ENCODE measurements at regions not wholly inside any gene's neighbourhood (a gene's known extent, or its start where the extent isn't known, plus 50 kb on each side); places are given as distances from the start of the nearest gene placed in this dataset.
"Not testable (repeated sequence)": the region's sequence is repeated elsewhere in the genome, so short reads cannot be mapped to it uniquely, and the experiment has no call there.

- no peak for DNase-seq
Observed at GRCh38 chr1:164337394-164337793, 221.6 kb upstream of the PBX1 start.

GRCh38 chr1:164337885-164338284 is 221.1 kb upstream of the PBX1 start:
- DNase-seq, result no peak

- no peak for DNase-seq
Observed at GRCh38 chr1:164343189-164343588, 215.8 kb upstream of the PBX1 start.

- DNase-seq, result no peak
Observed at GRCh38 chr1:164347980-164348379, 211.0 kb upstream of the PBX1 start.

- no peak for DNase-seq
Observed at GRCh38 chr1:164356511-164356910, 202.5 kb upstream of the PBX1 start.

GRCh38 chr1:164360265-164360664 is 198.7 kb upstream of the PBX1 start:
- DNase-seq, result no peak

GRCh38 chr1:164361927-164362326 is 197.1 kb upstream of the PBX1 start:
- no peak for DNase-seq

GRCh38 chr1:164363980-164364379 is 195.0 kb upstream of the PBX1 start:
- DNase-seq, result no peak

GRCh38 chr1:164366014-164366413 is 193.0 kb upstream of the PBX1 start:
- DNase-seq, result no peak

GRCh38 chr1:164369698-164370365 is 189.2 kb upstream of the PBX1 start:
- DNase-seq, result no peak

GRCh38 chr1:164380893-164381292 is 178.1 kb upstream of the PBX1 start:
- DNase-seq, result no peak

- DNase-seq, result no peak
Observed at GRCh38 chr1:164382384-164382783, 176.6 kb upstream of the PBX1 start.

- no peak for DNase-seq
Observed at GRCh38 chr1:164384262-164384661, 174.7 kb upstream of the PBX1 start.

GRCh38 chr1:164417016-164417704 is 141.8 kb upstream of the PBX1 start:
- no peak for DNase-seq

- DNase-seq, result no peak
Observed at GRCh38 chr1:164423136-164423535, 135.8 kb upstream of the PBX1 start.

GRCh38 chr1:164433141-164433817 is 125.7 kb upstream of the PBX1 start:
- DNase-seq, result no peak

GRCh38 chr1:164433818-164434170 is 125.2 kb upstream of the PBX1 start:
- no peak for DNase-seq

GRCh38 chr1:164440232-164440631 is 118.8 kb upstream of the PBX1 start:
- DNase-seq, result no peak

- DNase-seq, result no peak
Observed at GRCh38 chr1:164443166-164443565, 115.8 kb upstream of the PBX1 start.

- no peak for DNase-seq
Observed at GRCh38 chr1:164443836-164444235, 115.1 kb upstream of the PBX1 start.

GRCh38 chr1:164446020-164446419 is 113.0 kb upstream of the PBX1 start:
- DNase-seq, result no peak

GRCh38 chr1:164452549-164452948 is 106.4 kb upstream of the PBX1 start:
- no peak for DNase-seq

- DNase-seq, result no peak
Observed at GRCh38 chr1:164456272-164456671, 102.7 kb upstream of the PBX1 start.

GRCh38 chr1:164459176-164459575 is 99.8 kb upstream of the PBX1 start:
- not testable (repeated sequence) for DNase-seq

Measured in dermis blood vessel endothelial cell (primary cell).